Heart right ventricle (tissue), 16 donors: ENCODE measurements at regions not wholly inside any gene's neighbourhood (a gene's known extent, or its start where the extent isn't known, plus 50 kb on each side); places are given as distances from the start of the nearest gene placed in this dataset.
"Not testable (repeated sequence)": the region's sequence is repeated elsewhere in the genome, so short reads cannot be mapped to it uniquely, and the experiment has no call there.

ENCODE experiments used
- ATAC-seq, 8 donors: fragments of 200-7000 bp; cut with Tn5 transposase; one replicate each; pipeline ENCODE4 v1.9.1; 2020; ENCODE audit warnings: mild to moderate bottlenecking in 8 of 8, moderate library complexity in 8 of 8, moderate number of reproducible peaks in 1 of 8
- DNase-seq, 2 donors: peaks; one replicate each; pipeline ENCODE4 v3.0.0-alpha.2; 2020
- H3K27ac ChIP-seq, 10 donors: fragments of 200-600 bp; sonication (generic) in 2 of 10; one replicate each; pipeline versions ENCODE4 v1.5.0 to v1.8.0; 2020 to 2022; ENCODE audit warnings: mild to moderate bottlenecking in 3 of 10
- H3K27me3 ChIP-seq, 7 donors: fragments of 200-600 bp; one replicate each; pipeline ENCODE4 v1.8.0; 2021 to 2022; ENCODE audit warnings: mild to moderate bottlenecking in 2 of 7
- H3K36me3 ChIP-seq, 9 donors: fragments of 200-600 bp; sonication (generic) in 1 of 9; one replicate each; pipeline versions ENCODE4 v1.5.0 to v1.8.0; 2020 to 2022; ENCODE audit warnings: mild to moderate bottlenecking in 2 of 9
- H3K4me1 ChIP-seq, 9 donors: fragments of 200-600 bp; sonication (generic) in 1 of 9; one replicate each; pipeline versions ENCODE4 v1.5.0 to v1.8.0; 2020 to 2022; ENCODE audit warnings: mild to moderate bottlenecking in 4 of 9
- H3K4me3 ChIP-seq, 10 donors: fragments of 200-600 bp; sonication (generic) in 2 of 10; one replicate each; pipeline versions ENCODE4 v1.5.0 to v1.8.0; 2020 to 2022; ENCODE audit warnings: mild to moderate bottlenecking in 7 of 10, moderate library complexity in 2 of 10
- H3K9me3 ChIP-seq, 11 donors: fragments of 200-600 bp in 10 of 11; sonication (generic) in 2 of 11; one replicate each; pipeline versions ENCODE4 v1.5.0 to v1.8.0; 2013 to 2022; ENCODE audit warnings: mild to moderate bottlenecking in 2 of 11, control low read depth in 1 of 11, moderate library complexity in 1 of 11
- WGBS, 2 donors: extraction: QIAGEN DNeasy Blood & Tissue Kit; methylation state at CpG; one replicate each; pipeline ENCODE4 v1.1.7; 2013; ENCODE audit warnings: inconsistent platforms in 1 of 2; 5-methylcytosine and 5-hydroxymethylcytosine counted together
- intact Hi-C, 10 donors: fragments of 100-400 bp; cut with DNase I; formaldehyde crosslinking; loops; one replicate each; pipeline versions ENCODE4 v1.11.1 to v1.14.2; 2022
- TF ChIP-seq, protein P1 (sequence below), 9 donors: fragments of 200-600 bp; sonication (generic) in 2 of 9; IDR thresholded peaks; one replicate each; pipeline versions ENCODE4 v1.5.0 to v1.8.0; 2021 to 2022; ENCODE audit warnings: antibody characterized with exemption in 9 of 9, mild to moderate bottlenecking in 5 of 9, moderate library complexity in 1 of 9
- donor health status: Arrhythmogenic right ventricular cardiomyopathy.
- donor health status: ischemic (EF 13 %, LVEDD 7.1; RV severe dilation, severe dysfunction).
- donor health status: healthy with polysubstance abuse.
- donor health status: DM: no; HTN: yes; CAD: no.
- donor health status: DM: no; HTN: no; CAD: no.
- donor health status: ischemic (EF 25% LVEDD 6.9; RV normal size, moderate dysfunction).
- donor health status: ischemic (EF 25% LVEDD 5.7; RV mildly dilated, moderate dysfunction).
- donor health status: healthy.
- donor health status: DM: yes; HTN: yes; CAD: no.
- donor health status: Ischemic cardiomyopathy.
- donor health status: ischemic (EF 35%, LVEDD 5.7; RV mildly dilated, moderate dysfunction).
- donor health status: nonischemic (EF 11% LVEDD 7.7; RV severe dilation, severe dysfunction).
- donor health status: DM: yes; HTN: yes; CAD: no.
- donor health status: PGD.
- donor health status: ischemic (EF 29% LVEDD 5.4; RV normal size, mild dysfunction).
- donor health status: nonischemic (EF 23%, LVEDD 6.1; RV moderate dilation, normal function).

DNA sequence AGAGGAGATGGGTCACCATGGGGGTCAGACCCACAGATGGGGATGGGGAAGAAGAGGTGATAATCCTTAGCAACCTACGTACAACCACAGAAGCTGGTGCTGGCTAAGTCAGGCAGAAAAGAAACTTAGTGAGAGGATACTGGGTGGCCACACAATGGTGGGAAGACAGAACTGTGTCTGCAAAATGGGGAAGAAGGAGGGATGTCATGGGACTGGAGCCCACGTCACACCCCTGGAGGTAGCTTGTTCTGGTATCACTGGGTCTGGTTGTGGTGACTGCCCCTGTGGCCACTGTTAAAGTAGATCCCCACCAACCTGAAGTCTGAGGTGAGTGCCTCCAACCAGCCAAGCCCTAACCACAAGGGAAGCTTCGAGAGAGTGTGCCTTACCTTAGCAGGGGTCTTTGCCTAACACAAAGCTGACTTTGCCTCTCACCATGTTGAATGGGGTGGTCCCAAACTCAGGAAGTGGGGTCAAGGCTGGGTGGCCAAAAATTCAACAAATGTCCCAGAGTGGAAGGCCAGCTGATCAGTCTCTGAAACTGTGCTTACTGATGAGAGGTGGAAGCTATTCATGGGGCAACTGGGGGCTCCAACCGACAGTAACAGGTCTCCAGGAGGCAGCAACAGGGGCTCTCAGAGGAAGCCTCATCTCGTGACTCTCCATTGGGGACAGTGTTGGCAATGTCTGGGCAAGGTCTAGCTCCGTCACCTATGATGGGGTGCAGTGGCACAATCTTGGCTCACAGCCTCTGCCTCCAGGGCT is 64.8 kb upstream of the SLC1A4 start:
- TF ChIP-seq, protein P1, sequence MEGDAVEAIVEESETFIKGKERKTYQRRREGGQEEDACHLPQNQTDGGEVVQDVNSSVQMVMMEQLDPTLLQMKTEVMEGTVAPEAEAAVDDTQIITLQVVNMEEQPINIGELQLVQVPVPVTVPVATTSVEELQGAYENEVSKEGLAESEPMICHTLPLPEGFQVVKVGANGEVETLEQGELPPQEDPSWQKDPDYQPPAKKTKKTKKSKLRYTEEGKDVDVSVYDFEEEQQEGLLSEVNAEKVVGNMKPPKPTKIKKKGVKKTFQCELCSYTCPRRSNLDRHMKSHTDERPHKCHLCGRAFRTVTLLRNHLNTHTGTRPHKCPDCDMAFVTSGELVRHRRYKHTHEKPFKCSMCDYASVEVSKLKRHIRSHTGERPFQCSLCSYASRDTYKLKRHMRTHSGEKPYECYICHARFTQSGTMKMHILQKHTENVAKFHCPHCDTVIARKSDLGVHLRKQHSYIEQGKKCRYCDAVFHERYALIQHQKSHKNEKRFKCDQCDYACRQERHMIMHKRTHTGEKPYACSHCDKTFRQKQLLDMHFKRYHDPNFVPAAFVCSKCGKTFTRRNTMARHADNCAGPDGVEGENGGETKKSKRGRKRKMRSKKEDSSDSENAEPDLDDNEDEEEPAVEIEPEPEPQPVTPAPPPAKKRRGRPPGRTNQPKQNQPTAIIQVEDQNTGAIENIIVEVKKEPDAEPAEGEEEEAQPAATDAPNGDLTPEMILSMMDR (IDR thresholded peaks at IDR 0.05): no peak
- intact Hi-C loops: loop anchor here in 2 of 10 donors (10.0 kb wide), 2 partner anchors 250 to 260 kb away; no protein-coding TSS in a partner anchor
- DNase-seq: no peak
- peaks cover 0 to 7% (median 0%) of the 10 kb centered on the region in 11 donors for H3K9me3 ChIP-seq
- peaks cover 0 to 6% (median 0%) of the 10 kb centered on the region in 9 donors for H3K4me1 ChIP-seq
- 88% methylated on average over 6 of the region's 6 CpGs for WGBS, 2 donors
- no peak overlapping the region for H3K4me3 ChIP-seq
- ATAC-seq: peak in 1 of 8 donors; percentile 41
- no peaks in the 10 kb centered on the region for H3K36me3 ChIP-seq
- H3K27ac ChIP-seq: no peak overlapping the region
- H3K27me3 ChIP-seq: no peaks in the 10 kb centered on the region

DNA sequence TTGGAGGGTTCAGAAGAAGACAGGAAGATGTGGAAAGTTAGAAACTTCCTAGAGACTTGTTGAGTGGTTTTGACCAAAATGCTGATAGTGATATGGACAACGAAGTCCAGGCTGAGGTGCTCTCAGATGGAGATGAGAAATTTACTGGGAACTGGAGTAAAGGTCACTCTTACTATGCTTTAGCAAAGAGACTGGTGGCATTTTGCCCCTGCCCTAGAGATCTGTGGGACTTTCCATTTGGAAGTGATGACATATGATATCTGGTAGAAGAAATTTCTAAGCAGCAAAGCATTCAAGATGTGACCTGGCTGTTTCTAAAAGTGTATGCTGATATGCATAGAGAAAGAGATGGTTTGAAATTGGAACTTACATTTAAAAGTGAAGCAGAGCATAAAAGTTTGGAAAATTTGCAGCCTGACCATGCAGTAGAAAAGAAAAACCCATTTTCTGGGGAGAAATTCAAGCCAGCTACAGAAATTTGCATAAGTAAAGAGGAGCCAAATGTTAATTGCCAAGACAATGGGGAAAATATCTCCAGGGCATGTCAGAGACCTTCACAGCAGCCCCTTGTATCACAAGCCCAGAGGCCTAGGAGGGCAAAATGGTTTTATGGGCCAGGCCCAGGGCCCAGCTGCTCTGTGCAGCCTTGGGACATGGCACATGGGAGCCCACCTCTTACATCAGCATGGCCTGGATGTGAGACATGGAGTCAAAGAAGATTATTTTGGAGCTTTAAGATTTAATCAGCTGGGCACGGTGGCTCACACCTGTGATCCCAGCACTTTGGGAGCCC is 63.1 kb upstream of the SLC1A4 start:
- intact Hi-C loops: loop anchor here in 2 of 10 donors (10.0 kb wide), 2 partner anchors 249 to 259 kb away; no protein-coding TSS in a partner anchor
- not testable (repeated sequence) for H3K27ac ChIP-seq, ATAC-seq, H3K4me3 ChIP-seq, H3K4me1 ChIP-seq, H3K36me3 ChIP-seq, H3K27me3 ChIP-seq, H3K9me3 ChIP-seq, DNase-seq
- WGBS, 2 donors: 72 to 73% methylated on average over 2 of the region's 2 CpGs

GRCh38 chr2:64928813-64929212 is 60.4 kb upstream of the SLC1A4 start:
- Histone ChIP-seq H3K4me1 (peaks cover 0 to 21% (median 0%) of the 10 kb centered on the region in 9 donors), H3K9me3 (peaks cover 0 to 7% (median 0%) of the 10 kb centered on the region in 11 donors), H3K4me3 (no peak overlapping the region), H3K27me3 (no peaks in the 10 kb centered on the region), H3K36me3 (no peaks in the 10 kb centered on the region), H3K27ac (no peak overlapping the region)
- intact Hi-C loops: loop anchor here in 2 of 10 donors (10.0 kb wide), 2 partner anchors 246 to 256 kb away; no protein-coding TSS in a partner anchor
- WGBS, 2 donors: 10 to 32% methylated on average over 1 of the region's 1 CpG
- TF ChIP-seq, protein P1 (IDR thresholded peaks at IDR 0.05): no peak
- DNase-seq: no peak
- no peak for ATAC-seq

DNA sequence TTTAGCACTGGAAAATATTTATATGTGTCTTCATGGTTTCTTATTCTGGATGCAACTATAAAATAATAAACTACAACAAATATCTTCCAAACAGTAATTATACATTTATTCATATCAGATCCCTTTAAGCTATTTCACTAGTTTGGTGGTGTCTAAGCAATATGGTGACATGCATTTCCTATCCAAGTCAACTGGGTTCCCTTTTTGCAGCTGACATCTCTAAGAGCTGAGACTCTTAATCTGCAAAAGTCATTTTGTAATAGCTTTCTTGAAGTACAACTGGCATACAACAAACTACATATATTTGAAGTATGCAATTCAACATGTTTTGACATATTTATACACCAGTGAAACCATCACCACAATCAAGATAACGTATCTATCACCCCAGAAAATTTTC is 59.9 kb upstream of the SLC1A4 start:
- Histone ChIP-seq H3K4me1 (peaks cover 0 to 21% (median 0%) of the 10 kb centered on the region in 9 donors), H3K36me3 (no peaks in the 10 kb centered on the region), H3K27me3 (no peaks in the 10 kb centered on the region), H3K4me3 (no peak overlapping the region), H3K27ac (no peak overlapping the region), H3K9me3 (peaks cover 0 to 7% (median 0%) of the 10 kb centered on the region in 11 donors)
- WGBS, 2 donors: 91 to 94% methylated on average over 1 of the region's 1 CpG
- no peak for DNase-seq
- ATAC-seq: no peak
- TF ChIP-seq, protein P1 (IDR thresholded peaks at IDR 0.05): no peak
- intact Hi-C loops: loop anchor here in 2 of 10 donors (10.0 kb wide), 2 partner anchors 245 to 255 kb away; no protein-coding TSS in a partner anchor
